Iris pigment epithelial cell (primary cell): ENCODE measurements at regions not wholly inside any gene's neighbourhood (a gene's known extent, or its start where the extent isn't known, plus 50 kb on each side); places are given as distances from the start of the nearest gene placed in this dataset.
"Not testable (repeated sequence)": the region's sequence is repeated elsewhere in the genome, so short reads cannot be mapped to it uniquely, and the experiment has no call there.

Experiments
- DNase-seq: peaks from one replicate; pipeline ENCODE4 v3.0.0-alpha.2; 2011; ENCODE audit warnings: low read depth

DNA sequence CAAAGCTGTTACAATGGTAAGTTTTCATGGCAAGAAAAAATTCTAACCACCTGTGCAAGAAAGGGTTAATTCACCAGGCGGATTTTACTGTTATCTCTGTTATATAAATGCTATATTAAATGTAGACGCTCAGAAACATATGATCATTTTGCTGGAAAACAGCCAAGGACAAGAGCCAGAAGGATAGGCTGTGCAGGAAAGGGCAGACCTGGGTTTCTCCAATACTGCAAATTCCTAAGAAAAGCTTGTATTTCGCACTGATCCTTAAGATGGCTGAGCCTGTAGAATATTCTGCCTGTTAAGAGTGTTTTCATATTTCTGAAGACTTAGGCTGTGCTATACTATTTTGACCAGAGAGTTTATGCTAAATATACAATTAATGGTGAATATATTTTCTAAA is 564.1 kb upstream of the KCND2 start:
- peak; percentile 29 for DNase-seq

DNA sequence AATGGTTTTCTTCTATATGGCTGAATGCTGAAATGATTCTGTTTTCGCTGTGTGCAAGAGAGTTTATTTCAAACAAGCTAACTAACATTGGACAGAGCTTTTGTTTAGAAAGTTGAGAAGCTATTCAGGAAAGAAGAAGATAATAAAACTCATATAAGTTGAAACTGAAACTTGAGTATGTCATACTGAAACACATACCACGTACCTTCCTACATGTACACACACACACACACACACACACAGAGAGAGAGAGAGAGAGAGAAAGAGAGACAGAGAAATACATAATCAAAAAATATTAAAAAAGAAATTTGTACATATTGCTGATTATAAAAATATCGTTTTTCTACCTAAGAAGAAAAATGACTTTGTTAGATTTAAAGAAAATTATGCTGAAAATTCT is 561.9 kb upstream of the KCND2 start:
- no peak for DNase-seq

DNA sequence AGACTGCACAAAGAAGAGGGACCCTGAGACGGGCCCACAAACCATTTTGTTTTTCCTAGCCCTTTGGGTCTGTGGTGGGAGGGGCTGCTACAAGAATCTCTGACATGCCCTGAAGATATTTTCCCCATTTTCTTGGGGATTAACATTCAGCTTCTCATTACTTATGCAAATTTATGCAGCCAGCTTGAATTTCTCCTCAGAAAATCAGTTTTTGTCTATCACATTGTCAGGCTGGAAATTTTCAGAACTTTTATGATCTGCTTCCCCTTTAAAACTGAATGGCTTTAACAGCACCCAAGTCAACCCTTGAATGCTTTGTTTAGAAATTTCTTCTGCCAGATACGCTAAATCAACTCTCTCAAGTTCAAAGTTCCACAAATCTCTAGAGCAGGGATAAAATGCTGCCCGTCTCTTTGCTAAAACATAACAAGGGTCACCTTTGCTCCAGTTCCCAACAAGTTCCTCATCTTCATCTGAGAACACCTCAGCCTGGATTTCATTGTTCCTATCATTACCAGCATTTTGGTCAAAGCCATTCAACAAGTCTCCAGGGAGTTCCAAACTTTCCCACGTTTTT is 560.0 kb upstream of the KCND2 start:
- DNase-seq, result no peak

DNA sequence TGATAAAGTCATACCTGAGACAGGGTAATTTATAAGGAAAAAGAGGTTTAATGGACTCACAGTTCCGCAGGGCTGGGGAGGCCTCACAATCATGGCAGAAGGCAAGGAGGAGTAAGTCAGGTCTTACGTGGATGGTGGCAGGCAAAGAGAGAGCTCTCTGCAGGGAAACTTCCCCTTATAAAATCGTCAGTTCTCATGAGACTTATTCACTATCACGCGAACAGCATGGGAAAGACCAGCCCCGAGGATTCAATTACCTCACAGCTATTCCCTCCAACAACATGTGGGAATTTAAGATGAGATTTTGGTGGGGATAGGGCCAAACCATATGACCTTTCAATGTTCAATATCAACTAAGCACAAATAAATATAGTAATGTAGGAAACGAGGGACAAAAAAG is 559.4 kb upstream of the KCND2 start:
- no peak for DNase-seq

DNA sequence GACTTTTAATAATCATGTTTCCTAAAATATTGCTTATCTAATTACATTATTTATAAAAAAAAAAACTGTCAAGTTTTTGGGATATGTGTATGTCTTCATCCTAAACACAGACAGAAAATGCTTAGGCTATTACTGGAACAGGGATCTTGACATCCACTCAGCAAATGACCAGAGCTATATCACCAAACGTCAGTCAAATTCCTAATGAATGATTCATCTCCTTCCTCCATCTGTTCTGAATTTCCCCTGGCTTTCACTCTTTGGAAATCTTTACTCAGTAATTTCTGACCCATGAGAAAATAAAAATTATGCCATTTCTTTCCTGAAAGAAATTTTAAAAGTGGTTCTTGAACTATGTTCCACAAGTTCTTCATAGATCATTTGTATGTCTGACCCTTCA is 552.4 kb upstream of the KCND2 start:
- DNase-seq, result peak; percentile 93

DNA sequence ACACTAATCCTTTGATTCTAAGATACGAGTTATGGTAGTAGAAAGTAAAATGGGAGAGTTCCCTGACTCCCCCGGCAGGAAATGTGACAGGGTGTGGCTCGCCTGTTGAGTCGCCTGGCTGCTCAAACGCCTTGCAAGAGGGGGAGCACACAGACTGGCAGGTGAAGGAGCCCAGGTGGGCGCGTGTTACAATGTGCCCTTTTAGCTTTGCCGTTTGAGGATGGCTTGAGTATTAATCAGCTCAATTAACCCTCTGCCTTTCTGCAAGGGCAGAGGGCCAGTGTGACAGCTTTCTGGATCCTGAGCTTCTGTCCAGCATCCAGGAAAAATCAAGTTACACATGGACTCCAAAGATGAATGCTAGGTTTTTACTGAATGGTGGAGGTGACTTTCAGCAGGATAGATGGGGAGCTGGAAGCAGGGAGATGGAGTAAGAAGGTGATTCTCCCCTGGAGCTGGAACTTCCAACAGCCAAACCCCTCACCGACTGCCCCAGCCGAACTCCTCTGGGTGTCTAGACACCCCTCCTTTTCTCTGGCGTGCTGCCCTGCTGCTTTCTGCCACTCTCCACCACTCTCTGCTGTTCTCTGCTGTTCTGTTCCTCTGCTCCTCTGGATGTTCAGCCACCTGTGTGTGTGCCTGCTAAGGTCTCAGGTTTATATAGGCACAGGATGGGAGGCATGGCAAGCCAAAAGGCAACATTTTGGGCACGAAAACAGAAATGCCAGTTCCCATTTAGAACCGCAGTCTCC is 548.8 kb upstream of the KCND2 start:
- no peak for DNase-seq

DNA sequence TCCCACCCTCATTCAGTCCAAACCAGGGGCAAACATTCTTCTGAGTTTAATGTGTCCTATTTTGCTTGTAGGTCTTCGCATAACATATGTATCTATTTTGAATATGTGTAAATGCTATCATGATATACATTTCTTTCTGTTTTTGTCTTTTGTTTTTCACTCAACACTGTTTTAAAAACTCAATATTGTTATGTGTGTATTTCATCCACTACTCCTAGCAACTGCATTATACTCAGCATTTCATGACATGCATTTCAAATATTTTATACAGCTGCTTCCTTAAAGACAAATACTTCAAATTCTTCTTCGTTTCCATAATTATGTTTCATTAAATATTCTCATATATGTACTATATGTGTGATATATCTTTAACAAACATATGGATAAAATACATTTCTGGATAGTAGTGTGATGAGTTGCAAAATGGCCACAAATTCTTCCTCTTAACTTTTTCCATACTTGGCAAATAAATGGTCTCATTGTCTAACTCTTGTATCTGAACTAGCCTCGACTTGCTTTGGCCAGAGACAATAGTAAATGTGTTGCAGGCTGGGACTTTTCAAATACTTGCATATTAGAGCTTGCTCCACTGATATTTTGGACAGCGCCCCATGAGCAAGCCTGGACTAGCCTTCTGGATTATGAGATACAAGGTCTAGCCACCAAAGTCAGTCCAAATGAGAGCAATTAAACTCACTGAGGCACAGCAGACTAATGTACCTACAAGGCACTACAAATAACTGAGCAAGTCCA is 539.7 kb upstream of the KCND2 start:
- no peak for DNase-seq

DNA sequence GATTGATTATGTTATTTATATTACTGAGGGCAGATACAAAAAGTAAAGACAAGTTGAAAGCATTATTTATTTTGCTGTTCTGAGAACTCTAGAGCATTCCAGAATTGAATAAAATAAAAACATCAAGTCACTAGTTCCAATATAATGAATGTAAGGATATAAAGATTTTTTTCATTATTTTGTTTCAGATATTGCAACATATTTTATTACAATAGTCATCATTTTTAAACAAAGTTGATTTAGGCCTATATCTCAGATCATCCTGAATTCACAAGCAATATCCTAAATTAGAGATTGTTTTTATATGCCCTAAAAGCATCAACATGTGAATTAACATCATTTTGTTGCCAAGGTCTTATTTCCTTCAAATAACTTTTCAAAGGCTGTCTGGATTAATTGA is 535.6 kb upstream of the KCND2 start:
- no peak for DNase-seq

DNA sequence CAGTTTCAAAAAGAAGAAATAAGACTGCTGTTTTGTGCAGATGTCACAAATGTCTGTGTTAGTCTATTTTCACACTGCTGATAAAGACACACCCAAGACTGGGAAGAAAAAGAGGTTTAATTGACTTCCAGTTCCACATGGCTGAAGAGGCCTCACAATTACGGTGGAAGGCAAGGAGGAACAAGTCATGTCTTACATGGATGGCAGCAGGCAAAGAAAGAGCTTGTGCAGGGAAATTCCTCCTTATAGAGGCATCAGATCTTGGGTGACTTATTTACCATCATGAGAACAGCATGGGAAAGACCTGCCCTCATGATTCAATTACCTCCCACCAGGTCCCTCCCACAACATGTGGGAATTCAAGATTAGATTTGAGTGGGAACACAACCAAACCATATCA is 527.7 kb upstream of the KCND2 start:
- not testable (repeated sequence) for DNase-seq

DNA sequence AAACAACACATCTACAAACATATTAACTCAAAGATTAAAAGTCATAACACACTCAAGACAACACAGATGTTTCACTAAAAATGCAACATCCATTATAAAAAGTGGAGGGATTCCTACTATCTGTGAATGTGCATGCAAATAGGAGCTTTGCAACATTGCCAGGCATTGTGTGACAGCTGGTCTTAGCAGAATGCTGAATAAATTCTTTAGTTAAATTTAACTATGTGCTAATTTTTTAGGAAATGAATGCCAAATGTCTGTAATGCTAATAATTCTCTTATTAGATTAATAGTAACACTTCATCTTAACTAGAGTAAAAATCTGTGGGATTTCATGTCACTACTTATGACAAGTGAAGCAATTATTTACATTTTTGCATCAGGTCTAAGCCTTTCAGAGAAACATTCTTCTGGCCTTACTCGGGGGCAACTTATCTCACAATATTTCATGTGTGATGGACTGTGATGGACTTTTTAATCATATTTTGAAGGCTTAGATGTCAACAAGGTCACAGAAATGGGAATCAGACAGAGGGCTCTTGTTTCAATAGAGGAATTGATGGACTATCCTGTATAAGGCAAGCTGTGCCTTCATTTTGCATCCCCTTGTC is 524.6 kb upstream of the KCND2 start:
- DNase-seq, result no peak

DNA sequence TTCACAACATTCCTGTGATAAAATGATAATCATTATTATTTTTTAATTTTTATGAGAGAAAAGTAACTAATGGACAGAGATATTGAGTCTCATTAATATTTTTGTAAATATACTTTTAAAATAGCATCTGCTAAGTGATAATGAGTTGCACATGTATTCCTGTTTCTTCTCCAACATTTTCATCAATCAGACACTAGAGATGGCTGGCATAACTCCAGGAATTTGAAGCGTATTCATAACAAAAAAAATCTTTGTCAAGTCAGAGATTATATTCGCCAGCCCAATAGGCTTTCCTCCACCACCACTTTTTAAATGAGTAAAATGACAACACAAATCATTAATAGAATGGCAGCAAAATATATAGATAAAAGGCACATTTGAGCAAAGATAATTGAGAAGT is 524.0 kb upstream of the KCND2 start:
- no peak for DNase-seq

DNA sequence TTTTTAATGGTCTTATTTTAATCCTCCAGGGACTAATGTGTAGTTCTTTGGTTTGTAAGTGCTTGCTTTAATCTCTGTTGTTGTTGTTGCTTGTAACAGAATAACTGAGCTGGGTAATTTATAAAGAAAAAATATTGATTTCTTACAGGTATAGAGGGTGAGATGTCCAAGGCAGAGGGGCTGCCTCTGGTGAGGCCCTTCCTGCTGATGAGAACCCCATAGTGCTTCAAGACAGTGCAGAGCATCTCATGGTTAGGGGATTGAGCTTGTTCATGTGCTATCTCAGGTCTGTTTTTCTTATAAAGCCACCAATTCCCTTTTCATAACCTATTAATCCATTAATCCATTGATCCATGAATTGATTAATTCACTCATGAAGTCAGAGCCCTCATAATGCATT is 516.3 kb upstream of the KCND2 start:
- no peak for DNase-seq

DNA sequence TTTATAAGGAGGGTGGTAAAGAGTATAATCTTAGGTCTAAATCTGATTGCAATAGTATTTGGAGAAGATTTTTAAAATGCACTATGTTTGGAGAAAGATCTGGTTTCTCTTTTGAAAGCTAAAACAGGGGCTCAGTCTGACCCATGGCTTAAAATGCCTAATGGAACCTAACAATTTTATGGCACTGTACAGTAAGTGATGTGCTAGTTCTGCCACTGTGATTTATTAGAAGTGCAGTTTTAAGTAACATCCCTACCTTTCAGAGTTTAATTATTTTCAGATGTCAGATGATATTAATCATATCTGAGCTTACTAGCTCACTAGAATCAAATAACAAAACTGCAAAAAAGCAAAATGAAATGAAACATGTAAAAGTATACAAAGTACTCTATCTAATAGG is 514.7 kb upstream of the KCND2 start:
- no peak for DNase-seq

DNA sequence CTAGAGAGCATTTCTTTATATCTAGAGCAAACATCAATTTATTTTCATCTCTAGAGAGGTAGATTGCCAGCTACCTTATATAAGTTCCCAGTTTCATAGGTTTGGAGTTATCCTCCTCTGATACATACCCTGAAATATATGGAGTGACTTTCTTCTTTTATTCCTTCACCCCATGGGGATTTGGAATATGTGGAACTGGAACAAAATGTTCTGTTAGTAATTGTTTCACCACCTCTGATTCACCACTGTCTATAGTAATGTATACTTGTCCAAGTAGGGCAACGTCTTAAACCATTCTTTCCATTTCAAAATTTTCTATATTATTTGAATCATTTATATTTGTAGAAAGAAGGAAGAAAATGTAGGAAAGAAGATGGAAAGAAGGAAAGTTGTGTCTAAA is 511.2 kb upstream of the KCND2 start:
- peak; percentile 2 for DNase-seq

DNA sequence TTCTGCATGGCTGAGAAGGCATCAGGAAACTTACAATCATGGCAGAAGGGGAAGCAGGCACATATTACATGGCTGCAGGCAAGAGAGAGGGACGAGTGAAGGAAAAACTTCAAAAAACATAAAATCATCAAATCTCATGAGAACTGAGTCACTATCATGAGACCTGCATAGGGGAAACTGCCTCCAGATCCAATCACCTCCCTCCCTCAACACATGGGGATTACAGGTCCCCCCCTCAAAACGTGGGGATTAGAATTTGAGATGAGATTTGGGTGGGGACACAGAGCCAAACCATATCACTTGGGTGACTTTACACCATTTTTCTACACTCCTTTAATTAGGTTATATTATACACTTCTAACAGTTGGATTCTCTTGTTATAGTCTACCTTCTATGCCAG is 490.7 kb upstream of the KCND2 start:
- no peak for DNase-seq

DNA sequence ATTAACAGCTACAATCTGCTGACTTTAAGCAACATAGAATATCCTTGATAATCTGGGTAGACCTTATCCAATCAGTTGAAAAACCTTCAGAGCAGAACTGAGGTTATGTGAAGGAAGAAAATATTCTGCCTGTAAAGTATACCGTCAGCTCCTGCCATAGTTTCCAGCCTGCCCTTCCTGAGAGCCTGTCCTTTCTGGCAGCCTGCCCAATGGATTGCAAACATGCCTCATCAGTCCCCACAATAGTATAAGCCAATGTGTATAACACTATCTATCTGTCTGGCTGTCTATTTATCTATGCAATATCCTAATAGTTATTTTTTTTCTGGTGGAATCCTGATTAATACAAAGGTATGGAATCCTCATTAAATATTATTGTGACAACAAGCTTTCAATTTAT is 489.2 kb upstream of the KCND2 start:
- DNase-seq, result peak; percentile 39

DNA sequence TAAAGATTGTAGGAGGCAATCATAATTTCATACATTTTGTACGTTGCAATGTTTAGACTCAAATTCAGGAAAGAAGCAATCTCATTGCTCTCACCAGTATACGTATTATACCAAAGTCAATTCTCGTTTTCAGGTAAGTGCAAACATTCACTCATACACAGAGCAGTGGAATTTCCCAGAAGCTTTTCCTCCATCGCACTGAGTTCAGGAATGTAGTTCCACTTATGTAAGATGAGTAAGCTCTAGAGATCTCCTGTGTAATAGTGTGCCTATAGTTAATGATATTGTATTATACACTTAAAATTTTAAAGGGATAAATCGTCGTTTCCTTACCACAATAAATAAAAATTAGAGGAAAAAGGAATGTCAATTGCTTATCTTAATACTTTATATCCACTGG is 470.8 kb upstream of the KCND2 start:
- DNase-seq, result no peak

DNA sequence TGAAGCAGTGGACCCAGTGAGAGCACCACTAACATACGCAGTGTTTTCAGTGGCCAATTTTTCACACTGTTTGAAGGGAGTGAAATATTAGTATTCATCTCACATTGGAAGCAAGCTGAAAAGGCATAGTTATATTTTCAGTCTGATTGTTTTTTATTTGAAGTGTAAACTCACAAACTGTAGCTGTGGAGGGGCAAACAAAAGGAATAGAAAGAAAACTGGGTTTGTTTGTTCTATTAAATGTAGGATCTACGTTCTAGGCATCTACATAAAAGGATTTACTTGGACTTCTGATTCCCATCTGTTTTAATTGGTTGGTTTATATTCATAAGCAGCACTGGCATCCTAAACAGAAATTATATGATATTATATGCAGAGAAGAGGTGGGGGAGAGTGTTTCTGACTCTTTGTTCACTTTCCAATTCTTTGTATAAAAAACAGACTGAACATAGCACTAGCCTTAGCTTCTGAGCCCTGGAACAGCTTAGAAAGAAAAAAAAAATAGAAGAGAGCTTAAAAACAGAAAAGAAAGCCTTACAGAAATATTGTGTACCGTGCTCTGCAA is 447.8 kb upstream of the KCND2 start:
- DNase-seq, result no peak

DNA sequence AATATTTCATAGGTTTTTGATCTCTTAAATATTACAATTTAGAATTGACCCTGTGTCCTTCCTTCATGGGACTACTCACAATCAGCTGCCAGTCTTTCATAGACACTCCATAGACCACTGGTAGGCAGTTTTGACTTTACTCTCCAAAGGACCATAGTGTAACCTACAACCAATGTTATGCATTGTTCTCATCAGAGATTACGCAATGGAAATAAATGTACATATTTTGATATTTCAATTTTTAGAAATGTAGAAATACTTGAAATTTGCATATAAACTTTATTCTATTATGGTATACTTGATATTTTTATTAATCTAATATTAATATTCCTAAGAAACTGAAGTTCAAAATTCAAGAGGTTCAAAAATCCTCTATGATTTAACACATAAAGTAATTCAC is 446.4 kb upstream of the KCND2 start:
- DNase-seq, result no peak

DNA sequence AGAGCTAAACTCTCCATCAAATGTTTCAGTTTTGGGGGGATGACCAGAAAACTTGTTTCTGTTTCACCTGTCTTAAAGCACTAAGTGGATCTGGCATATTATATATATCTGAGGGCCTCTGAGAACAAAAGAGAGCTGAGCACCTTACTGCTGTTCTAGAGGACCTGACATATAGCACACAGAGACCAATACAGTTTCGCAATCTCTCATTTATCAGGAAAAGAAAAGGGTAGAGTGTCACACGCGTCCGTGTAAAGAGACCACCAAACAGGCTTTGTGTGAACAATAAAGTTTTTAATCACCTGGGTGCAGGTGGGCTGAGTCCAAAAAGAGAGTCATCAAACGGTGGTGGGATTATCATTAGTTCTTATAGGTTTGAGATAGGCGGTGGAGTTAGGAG is 434.5 kb upstream of the KCND2 start:
- DNase-seq, result no peak

DNA sequence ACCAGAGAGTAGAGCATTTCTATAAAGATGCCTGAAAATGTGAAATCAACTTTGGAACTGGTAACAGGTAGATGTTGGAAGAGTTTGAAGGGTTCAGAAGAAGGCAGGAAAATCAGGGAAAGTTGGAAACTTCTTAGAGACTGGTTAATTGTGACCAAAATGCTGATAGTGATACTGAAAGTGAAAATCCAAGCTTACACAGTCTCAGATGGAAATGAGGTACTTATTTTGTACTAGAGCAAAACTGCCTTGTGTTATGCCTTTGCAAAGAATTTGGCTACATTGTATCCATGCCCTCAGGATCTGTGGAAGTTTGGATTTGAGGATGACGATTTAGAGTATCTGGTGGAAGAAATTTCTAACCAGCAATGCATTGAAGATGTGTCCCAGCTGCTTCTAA is 430.6 kb upstream of the KCND2 start:
- no peak for DNase-seq

DNA sequence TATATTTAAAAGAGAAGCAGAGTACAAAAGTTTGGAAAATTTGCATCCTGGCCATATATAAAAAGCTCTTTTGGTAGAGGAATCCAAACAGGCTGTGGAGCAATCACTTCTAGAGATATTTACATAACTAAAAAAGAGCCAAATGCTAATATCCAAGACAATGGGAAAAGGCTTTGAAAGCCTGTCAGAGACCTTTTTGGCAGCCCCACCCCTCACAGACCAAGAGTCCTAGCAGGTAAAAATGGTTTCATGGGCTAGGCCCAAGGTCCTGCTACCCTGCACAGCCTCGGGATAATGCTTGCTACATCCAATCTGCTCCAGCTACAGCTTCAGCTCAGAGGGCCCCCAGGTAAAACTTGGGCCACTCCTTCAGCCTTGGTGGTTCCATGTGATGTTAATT is 430.2 kb upstream of the KCND2 start:
- DNase-seq, result no peak

DNA sequence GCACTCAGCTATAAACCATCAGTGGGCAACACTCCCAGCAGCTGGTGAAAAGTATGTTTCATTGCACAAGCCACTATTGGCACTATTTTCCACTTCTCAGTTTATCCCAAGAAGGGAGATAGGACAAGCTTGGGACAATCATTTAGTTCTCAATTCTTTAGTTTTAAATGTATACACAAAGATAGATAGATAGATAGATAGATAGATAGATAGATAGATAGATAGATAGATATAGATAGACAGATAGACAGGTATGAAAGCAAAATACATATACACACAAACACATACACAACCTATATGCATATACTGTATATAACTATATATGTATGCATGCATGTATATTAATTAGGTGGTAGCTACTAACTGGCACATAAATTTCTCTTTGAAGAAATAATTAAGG is 411.6 kb upstream of the KCND2 start:
- DNase-seq, result no peak
